NCI-H2196 (cell line): ENCODE measurements at regions not wholly inside any gene's neighbourhood (a gene's known extent, or its start where the extent isn't known, plus 50 kb on each side); places are given as distances from the start of the nearest gene placed in this dataset.

Experiments
- DNase-seq: peaks from one replicate; lab custom pipeline; 2025; ENCODE audit not compliant: unreplicated experiment; lab: John Stamatoyannopoulos, UW

GRCh38 chr6:77979204-77979603, 326.4 kb downstream of the MEI4 start:
- no peak for DNase-seq

- DNase-seq, result no peak
Observed at GRCh38 chr6:77986380-77987034, 333.7 kb downstream of the MEI4 start.

DNA sequence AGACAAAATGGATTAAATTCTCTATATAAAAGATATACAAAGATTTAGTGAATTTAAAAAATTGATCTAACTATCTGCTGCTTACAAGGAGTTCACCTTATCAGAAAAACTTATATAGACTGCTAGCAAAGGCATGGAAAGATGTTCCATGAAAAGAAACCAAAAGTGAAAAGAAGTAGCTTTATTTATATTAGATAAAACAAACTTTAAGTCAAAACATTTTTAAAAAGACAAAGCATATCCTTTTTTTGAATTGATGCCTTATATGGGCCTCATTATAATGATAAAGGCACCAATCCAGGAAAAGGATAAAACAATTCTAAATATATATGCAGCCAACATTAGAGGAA, 334.2 kb downstream of the MEI4 start:
- DNase-seq, result no peak

- DNase-seq, result no peak
Observed at GRCh38 chr6:78010130-78010529, 357.3 kb downstream of the MEI4 start.

DNA sequence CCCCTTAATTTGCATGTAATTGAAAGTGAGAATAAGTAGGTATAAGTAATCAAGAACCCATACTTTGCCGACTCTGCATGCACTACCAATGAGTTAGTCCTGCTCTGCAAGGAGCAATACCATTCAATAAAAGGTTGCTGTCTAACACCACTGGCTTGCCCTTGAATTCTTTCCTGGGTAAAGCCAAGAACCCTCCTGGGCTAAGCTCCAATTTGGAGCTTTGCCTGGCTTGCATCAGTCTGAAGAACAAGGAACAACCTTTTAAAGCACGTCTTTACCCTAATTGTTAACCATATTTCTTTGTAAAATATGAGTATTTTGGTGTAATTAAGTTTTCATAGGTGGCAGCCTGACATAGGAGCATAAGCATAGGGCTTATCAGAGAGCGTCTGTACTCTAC, 367.7 kb downstream of the MEI4 start:
- no peak for DNase-seq

DNA sequence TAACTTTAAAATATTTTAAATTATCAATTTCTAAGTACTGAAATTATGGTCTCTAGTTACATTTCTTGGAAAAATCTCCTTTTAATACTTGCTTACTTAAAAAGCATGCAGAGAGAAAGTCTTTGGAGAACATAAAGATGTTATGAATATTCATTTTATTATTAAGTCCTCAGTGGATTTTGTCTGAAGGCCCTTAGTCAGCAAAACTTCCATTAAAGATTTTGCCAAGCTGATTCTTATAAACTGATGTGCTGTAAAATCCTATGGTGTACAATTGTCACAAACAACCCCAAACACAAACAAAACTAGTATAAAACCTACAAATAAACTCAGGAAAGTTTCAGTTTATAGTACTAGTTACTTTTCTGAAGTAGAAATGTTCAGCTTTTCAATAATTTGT, 372.7 kb downstream of the MEI4 start:
- DNase-seq, result no peak

DNA sequence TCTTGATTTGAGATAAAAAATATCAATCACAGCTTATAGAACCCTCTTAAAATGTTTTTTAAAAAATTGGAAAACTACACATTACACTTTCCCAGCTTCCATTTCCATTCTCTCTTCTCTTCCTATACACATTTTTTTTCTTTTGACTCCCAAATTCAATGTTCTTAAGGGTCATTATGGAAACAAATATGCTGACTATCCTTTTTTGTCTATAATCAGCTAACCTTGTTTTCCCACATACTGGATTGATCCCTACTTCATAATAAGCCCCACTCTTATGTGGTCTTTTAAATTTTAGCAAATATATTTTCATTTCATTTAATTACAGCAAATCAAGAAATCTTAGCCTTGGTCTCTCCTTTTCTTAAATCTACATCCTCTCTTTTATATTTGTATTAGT, 378.4 kb downstream of the MEI4 start:
- DNase-seq, result no peak

- DNase-seq, result no peak
Observed at GRCh38 chr6:78059171-78059570, 406.3 kb downstream of the MEI4 start.

- no peak for DNase-seq
Observed at GRCh38 chr6:78062993-78063392, 410.2 kb downstream of the MEI4 start.

GRCh38 chr6:78076371-78076770, 423.5 kb downstream of the MEI4 start:
- DNase-seq, result no peak

DNA sequence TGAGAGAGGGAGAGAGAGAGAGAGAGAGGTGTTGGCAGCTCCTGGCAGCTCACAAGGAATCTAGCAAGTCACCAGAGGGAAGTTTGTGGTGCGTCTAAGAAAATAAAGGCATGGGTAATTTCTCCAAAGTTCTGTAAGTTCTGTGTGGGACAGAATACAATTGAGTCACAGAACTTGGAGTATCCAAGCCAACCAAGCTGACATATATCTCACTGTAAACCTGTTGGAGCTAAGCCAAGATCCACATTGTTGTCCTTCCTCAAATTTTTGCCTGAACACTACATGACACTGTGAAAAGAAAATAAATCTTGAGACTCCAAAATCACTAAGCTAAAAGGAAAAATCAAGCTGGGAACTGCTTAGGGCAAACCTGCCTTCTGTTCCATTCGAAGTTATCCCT, 436.7 kb downstream of the MEI4 start:
- DNase-seq, result no peak

DNA sequence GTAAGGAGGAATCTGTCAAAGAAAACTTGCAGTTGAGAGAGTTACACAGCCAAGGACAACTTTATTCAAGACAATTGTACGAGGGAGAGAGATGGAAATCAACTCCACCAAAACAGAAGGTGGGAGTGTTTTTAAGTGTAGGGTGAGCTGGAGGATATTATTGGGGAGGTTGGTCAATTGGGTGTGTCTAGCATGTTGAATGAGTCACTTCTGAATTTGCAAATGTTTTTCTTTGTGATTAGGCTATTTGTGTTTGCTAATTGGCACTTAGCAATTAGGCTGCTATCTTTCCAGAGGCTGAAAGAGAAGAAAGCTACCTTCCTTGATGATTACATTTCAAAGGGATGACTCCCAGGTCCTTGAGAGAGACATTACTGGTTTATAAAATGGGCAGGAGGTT, 441.1 kb downstream of the MEI4 start:
- DNase-seq, result no peak

- no peak for DNase-seq
Observed at GRCh38 chr6:78101387-78101786, 448.5 kb downstream of the MEI4 start.

- no peak for DNase-seq
Observed at GRCh38 chr6:78110641-78111040, 457.8 kb downstream of the MEI4 start.

DNA sequence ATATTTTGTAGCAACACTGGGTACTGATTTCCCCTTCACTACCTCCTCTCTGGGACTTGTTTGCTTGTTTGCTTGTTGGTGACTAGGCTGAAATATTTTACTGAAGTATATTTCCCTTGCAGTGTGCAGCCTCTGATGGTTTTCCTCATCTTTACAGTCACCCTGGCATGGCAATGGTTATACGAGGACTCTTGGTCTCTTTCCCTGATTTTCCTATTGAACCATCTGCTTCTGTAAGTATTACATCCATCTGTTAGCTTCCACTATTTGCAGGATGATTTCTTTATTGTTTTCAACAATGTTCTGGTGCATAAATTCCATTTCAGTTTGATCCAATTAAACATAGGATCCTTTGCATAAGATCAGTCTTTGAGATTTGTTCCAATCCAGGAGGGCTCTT, 465.1 kb downstream of the MEI4 start:
- DNase-seq, result no peak

DNA sequence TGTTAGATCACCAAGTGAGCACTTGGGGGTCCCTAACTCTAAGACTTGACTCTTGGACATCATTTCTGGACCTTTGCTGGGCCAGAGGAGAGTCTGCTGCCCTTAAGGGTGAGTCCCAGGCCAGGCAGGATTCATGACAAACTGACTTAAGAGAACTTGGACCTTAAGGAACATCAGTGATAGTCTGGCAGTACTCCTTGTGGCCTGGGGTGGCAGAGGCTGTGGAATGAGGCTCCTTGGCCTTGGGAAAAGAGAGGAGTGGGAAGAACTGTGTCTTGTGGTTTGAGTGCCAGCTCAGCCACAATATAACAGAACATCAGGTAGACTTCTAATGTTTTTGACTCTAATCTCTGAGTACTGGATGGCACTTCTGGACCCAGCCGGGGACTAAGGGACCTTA, 478.7 kb downstream of the MEI4 start:
- DNase-seq, result no peak

GRCh38 chr6:78132671-78133410, 480.0 kb downstream of the MEI4 start:
- DNase-seq, result no peak

- DNase-seq, result no peak
Observed at GRCh38 chr6:78150425-78150824, 497.6 kb downstream of the MEI4 start.

DNA sequence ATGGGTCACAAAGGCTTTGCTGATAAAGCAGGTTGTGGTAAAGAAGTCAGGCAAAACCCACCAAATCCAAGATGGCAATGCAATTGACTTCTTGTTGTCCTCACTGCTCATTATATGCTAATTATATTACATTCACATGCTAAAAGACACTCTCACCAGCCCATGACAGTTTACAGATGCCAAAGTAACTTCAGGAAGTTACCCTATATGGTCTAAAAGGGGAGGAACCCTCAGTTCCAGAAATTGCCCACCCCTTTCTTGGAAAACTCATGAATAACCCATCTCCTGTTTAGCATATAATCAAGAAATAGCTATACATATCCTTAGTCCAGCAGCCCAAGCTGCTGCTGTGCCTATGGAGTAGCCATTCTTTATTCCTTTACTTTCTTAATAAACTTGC, 501.1 kb downstream of the MEI4 start:
- DNase-seq, result no peak

GRCh38 chr6:78157606-78158005, 504.8 kb downstream of the MEI4 start:
- no peak for DNase-seq

GRCh38 chr6:78188891-78189290, 536.1 kb downstream of the MEI4 start:
- DNase-seq, result no peak

GRCh38 chr6:78192057-78192456, 539.2 kb downstream of the MEI4 start:
- no peak for DNase-seq

- no peak for DNase-seq
Observed at GRCh38 chr6:78199044-78199443, 546.2 kb downstream of the MEI4 start.
